Gastrocnemius medialis (tissue), 4 donors: ENCODE measurements at regions not wholly inside any gene's neighbourhood (a gene's known extent, or its start where the extent isn't known, plus 50 kb on each side); places are given as distances from the start of the nearest gene placed in this dataset.

Experiments used
- CTCF ChIP-seq, 5 experiments: fragments of 450-650 bp in 3 of 5; fragments of 200-600 bp in 2 of 5; sonication (generic) in 2 of 5; IDR thresholded peaks in 4 of 5; conservative IDR thresholded peaks in 1 of 5; 1 replicate in 4 of 5; 2 replicates in 1 of 5; pipeline ENCODE4 v1.5.1; 2016 to 2019; ENCODE audit warnings: antibody characterized with exemption in 5 of 5, mild to moderate bottlenecking in 3 of 5, moderate library complexity in 3 of 5
- POLR2A ChIP-seq, 2 donors: fragments of 450-650 bp; IDR thresholded peaks; one replicate each; pipeline ENCODE4 v1.6.1; 2017; ENCODE audit warnings: antibody characterized with exemption in 2 of 2, mild to moderate bottlenecking in 2 of 2, moderate library complexity in 2 of 2

- no peak for TF ChIP-seq CTCF (IDR thresholded peaks at IDR 0.05 in 4 of 5, conservative IDR thresholded peaks at IDR 0.05 in 1 of 5)
- no peak for TF ChIP-seq POLR2A (IDR thresholded peaks at IDR 0.05)
Measured at GRCh38 chr11:105265845-105266244, 126.3 kb upstream of the CARD18 start.
